A204.1 (cell line): ENCODE measurements at regions not wholly inside any gene's neighbourhood (a gene's known extent, or its start where the extent isn't known, plus 50 kb on each side); places are given as distances from the start of the nearest gene placed in this dataset.

Experiments used
- FAIRE-seq: peaks from 2 replicates; lab custom pipeline; 2012; peaks lifted over from hg19 to GRCh38; lab: Jason Lieb, UNC

GRCh38 chr9:74236857-74237256, 260.3 kb upstream of the RORB start:
- FAIRE-seq = no peak

GRCh38 chr9:74245866-74246497, 251.2 kb upstream of the RORB start:
- no peak for FAIRE-seq

- no peak for FAIRE-seq
Measured at GRCh38 chr9:74255489-74255984, 241.6 kb upstream of the RORB start.

DNA sequence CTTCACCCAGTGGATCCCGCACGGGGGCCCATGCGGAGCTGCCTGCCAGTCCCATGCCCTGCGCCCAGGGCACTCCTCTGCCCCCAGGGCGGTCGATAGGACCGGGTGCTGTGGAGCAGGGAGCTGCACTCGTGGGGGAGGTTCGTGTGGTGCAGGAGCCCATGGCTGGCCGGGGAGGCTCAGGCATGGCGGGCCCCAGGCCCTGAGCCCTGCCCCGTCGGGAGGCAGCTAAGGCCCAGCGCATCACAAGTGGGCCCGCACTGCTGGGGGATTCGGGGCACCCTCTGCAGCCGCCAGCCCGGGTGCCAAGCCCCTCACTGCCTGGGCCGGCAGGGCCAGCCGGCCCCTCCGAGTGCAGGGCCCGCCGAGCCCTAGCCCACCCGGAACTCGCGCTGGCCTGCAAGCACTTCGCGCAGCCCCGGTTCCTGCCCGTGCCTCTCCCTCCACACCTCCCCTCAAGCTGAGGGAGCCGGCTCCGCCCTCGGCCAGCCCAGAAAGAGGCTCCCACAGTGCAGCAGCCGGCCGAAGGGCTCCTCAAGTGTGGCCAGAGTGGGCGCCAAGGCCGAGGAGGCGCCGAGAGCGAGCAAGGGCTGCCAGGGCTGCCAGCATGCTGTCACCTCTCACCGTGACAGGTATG, 221.1 kb upstream of the RORB start:
- FAIRE-seq = no peak

DNA sequence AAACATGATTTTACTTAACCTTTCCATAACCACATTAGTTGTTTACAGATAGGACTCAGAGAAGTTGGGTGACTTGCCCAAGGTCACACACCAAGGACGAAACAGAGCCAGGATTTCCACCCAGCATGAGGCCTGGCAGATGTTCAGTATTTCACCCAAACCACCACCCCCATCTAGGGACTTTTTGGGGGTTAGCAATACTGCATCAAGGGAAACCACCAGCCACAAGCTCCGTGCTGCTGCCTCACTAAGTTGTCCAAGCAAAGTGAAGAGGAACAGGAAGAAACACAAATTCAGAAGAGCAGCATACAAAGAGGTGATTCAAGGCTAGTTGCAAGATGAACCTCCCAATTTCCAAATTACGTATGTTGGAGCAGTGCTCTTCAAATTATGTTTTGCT, 219.6 kb upstream of the RORB start:
- FAIRE-seq = no peak

GRCh38 chr9:74281674-74282073, 215.5 kb upstream of the RORB start:
- FAIRE-seq = no peak

GRCh38 chr9:74282526-74283253, 214.4 kb upstream of the RORB start:
- no peak for FAIRE-seq

GRCh38 chr9:74284581-74285450, 212.3 kb upstream of the RORB start:
- FAIRE-seq = no peak

GRCh38 chr9:74293479-74293878, 203.7 kb upstream of the RORB start:
- no peak for FAIRE-seq

DNA sequence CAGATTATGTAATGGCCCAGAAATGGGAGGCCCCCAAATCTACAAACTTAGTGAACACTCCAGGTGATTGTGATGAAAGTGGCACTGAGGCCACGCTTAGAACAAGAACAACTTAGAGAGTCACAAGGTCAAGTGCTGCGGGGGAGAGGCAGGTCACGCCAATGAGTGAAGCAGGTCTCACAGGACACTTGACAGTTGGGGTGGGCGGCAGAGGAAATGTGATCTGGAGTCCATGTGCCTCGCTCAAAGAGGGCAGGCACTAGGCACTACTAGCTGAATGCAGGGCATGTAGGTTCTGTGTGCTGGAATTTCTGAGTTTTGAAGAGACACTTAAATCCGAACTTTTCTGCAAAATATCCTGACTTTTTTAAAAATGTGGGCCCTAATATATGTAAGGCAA, 193.2 kb upstream of the RORB start:
- FAIRE-seq = no peak

- no peak for FAIRE-seq
Measured at GRCh38 chr9:74304598-74304997, 192.5 kb upstream of the RORB start.

- no peak for FAIRE-seq
Measured at GRCh38 chr9:74309654-74310053, 187.5 kb upstream of the RORB start.

- no peak for FAIRE-seq
Measured at GRCh38 chr9:74317235-74317634, 179.9 kb upstream of the RORB start.

- FAIRE-seq = no peak
Measured at GRCh38 chr9:74321396-74321795, 175.7 kb upstream of the RORB start.

- no peak for FAIRE-seq
Measured at GRCh38 chr9:74322661-74323314, 174.3 kb upstream of the RORB start.

DNA sequence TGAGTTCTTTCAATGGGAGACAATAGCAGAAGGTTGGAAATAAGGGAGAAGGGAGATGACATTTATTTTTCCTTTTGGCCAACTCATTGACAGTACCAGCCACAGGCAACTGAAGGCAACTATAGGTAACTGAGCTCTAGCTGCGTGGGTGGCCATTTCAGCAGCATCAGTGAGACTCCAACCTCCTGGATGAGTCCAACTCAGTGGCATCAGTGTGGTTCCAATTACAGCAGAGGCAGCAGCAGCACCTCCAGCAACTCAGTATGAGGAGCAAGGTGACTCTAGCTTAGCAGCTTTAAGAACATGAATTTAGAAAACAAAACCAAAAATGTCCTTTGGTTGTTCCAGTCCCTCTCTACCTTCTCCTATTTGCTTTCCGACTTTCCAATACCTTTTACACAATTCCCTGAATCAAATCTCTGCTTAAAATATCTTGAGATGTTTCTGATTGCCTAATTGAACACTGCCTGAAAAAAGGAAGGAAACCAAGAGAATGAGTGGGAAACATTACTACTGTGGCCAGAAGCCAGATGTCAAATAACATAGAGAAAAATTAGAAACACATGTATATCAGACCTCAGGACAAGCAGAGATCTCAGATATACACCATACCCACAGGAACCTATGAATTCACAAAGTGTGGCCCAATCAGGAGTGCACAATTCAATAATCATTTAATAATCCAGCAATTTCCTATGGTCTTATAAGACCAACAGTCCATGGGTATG, 166.5 kb upstream of the RORB start:
- FAIRE-seq = no peak

DNA sequence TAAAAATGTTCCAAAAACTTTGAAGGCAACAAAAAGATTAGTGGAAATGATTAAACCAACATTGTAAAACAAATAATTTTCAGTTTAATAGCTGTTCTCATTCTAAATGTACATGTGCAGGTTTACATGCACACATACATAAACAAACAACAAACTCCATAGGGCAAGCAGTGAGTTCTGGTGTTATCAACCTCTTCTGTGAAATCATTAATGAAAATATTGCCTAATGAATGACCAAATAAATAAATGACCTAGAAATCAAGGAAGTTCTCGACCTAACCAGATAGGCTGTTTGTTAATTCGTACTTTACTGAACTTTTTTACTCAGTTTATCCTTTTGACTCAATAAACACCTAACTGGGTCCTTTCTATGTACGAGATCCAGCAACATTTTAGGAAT, 165.5 kb upstream of the RORB start:
- no peak for FAIRE-seq

DNA sequence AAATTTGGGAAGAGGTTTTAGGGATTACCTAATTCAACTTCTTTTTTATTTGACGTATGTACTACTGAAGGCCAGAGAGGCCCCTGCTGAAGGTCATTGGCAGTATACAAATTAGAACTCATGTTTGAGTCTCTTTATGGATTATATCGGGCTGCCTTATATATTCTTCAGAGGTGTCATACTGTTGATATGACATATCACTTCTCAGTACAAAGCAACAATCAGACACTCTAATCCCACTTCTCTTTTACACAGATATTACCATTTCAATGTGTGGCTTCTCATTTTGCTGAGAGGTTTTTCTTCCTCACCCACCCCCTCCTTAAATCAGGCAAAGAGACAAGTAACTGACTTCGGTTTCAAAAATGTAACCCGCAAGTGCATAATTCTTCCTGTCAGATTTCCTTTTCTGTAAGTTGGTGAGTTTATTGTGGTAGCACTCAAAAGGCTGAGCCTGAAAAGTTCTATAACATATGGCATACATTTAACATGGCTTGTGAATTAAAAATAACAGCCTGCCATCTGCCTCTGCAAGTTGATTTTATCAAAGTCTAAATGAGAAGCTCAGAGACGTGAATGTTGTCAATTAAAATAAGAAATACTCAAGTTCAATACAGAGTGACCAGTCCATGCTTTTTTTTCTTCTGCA, 163.6 kb upstream of the RORB start:
- FAIRE-seq = no peak

- no peak for FAIRE-seq
Measured at GRCh38 chr9:74334271-74334670, 162.9 kb upstream of the RORB start.

- no peak for FAIRE-seq
Measured at GRCh38 chr9:74336161-74336560, 161.0 kb upstream of the RORB start.

GRCh38 chr9:74348777-74349176, 148.4 kb upstream of the RORB start:
- FAIRE-seq = no peak
